Progenitor cell of endocrine pancreas (in vitro differentiated cells): ENCODE measurements at regions not wholly inside any gene's neighbourhood (a gene's known extent, or its start where the extent isn't known, plus 50 kb on each side); places are given as distances from the start of the nearest gene placed in this dataset.

ENCODE experiments used
- DNase-seq: peaks from one replicate; pipeline ENCODE4 v3.0.0; 2021; ENCODE audit warnings: low spot score; ENCODE audit not compliant: unreplicated experiment
- H3K27ac Mint-ChIP-seq: 2 replicates; pipeline ENCODE4 v1.8.0; 2021; ENCODE audit warnings: mild to moderate bottlenecking, moderate library complexity, mixed read lengths
- H3K27me3 Mint-ChIP-seq: 2 replicates; pipeline ENCODE4 v1.8.0; 2021; ENCODE audit warnings: mixed read lengths
- H3K36me3 Mint-ChIP-seq: 2 replicates; pipeline ENCODE4 v1.8.0; 2022; ENCODE audit warnings: mixed read lengths; ENCODE audit not compliant: insufficient read depth
- H3K4me1 Mint-ChIP-seq: 2 replicates; pipeline ENCODE4 v1.8.0; 2021; ENCODE audit warnings: low read depth, mixed read lengths
- H3K4me3 Mint-ChIP-seq: 2 replicates; pipeline ENCODE4 v1.8.0; 2021; ENCODE audit warnings: low read depth, mild to moderate bottlenecking, moderate library complexity, mixed read lengths
- H3K9me3 Mint-ChIP-seq: 2 replicates; pipeline ENCODE4 v1.8.0; 2021; ENCODE audit warnings: low read depth, mixed read lengths
- TF ChIP-seq, protein P1 (sequence below): fragments of 200-600 bp; sonication (generic); IDR thresholded peaks from one replicate; pipeline ENCODE4 v1.5.0; 2021; ENCODE audit warnings: antibody characterized with exemption, mild to moderate bottlenecking; ENCODE audit not compliant: unreplicated experiment

DNA sequence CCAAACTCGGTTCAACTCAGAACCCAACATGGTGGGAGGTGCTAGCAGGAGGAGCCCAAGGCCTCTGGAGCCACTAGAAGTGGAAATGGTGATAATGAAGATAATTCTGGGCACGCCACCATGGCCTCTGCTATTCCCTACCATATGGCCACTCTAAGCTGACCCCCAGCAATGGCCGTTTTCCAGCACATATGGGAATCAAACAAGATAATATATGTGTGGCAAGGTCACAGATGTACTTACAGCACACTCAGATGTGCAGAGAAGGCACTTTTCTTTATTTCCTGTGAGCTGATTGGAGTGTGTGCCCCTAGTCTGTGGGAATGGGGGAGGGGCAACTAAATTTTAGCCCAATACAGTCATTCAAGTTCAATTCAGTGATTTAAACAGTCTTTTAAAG lies 153.4 kb upstream of the LRFN2 start:
- no peak for DNase-seq
- H3K27me3 Mint-ChIP-seq = peaks cover 30% of the 10 kb centered on the region
- no peaks in the 10 kb centered on the region for H3K9me3 Mint-ChIP-seq
- no peaks in the 10 kb centered on the region for H3K36me3 Mint-ChIP-seq
- H3K4me1 Mint-ChIP-seq = peaks cover 11% of the 10 kb centered on the region
- no peak overlapping the region for H3K27ac Mint-ChIP-seq
- TF ChIP-seq, protein P1, sequence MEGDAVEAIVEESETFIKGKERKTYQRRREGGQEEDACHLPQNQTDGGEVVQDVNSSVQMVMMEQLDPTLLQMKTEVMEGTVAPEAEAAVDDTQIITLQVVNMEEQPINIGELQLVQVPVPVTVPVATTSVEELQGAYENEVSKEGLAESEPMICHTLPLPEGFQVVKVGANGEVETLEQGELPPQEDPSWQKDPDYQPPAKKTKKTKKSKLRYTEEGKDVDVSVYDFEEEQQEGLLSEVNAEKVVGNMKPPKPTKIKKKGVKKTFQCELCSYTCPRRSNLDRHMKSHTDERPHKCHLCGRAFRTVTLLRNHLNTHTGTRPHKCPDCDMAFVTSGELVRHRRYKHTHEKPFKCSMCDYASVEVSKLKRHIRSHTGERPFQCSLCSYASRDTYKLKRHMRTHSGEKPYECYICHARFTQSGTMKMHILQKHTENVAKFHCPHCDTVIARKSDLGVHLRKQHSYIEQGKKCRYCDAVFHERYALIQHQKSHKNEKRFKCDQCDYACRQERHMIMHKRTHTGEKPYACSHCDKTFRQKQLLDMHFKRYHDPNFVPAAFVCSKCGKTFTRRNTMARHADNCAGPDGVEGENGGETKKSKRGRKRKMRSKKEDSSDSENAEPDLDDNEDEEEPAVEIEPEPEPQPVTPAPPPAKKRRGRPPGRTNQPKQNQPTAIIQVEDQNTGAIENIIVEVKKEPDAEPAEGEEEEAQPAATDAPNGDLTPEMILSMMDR = no peak
- H3K4me3 Mint-ChIP-seq = no peak overlapping the region

DNA sequence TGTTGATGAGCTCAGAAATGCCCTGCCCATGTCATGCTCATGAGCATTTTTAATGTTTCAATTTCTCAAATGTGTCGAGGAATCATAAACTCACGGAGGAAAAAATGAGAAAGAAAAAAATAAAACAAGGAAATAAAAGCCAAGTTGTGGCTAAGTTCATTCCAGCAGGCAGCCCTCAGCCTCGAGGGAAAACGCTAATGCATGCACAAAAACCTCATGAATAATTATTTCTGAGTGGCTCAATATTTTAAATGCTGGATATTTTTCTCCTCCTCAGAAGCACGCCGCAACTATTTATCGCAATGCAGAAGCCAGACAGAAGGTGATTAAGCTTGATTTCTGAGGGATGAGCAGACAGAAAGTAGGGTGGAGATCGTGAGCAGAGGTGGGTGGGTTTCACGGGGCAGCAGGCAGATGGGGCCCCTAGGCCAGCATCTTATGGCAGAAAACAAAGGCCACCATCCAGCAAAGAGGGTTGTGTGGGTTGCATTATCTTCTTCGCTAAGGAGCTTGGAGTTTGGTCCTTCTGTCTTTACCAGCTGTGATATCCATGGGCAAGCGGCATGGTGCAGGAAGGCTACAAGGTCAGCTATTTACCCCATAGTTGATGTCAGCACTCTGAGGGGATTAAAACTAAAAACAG lies 151.5 kb upstream of the LRFN2 start:
- no peaks in the 10 kb centered on the region for H3K36me3 Mint-ChIP-seq
- H3K27me3 Mint-ChIP-seq = peaks cover 36% of the 10 kb centered on the region
- no peak overlapping the region for H3K4me3 Mint-ChIP-seq
- H3K9me3 Mint-ChIP-seq = no peaks in the 10 kb centered on the region
- H3K27ac Mint-ChIP-seq = no peak overlapping the region
- peaks cover 2% of the 10 kb centered on the region for H3K4me1 Mint-ChIP-seq
- TF ChIP-seq, protein P1 = no peak
- no peak for DNase-seq

DNA sequence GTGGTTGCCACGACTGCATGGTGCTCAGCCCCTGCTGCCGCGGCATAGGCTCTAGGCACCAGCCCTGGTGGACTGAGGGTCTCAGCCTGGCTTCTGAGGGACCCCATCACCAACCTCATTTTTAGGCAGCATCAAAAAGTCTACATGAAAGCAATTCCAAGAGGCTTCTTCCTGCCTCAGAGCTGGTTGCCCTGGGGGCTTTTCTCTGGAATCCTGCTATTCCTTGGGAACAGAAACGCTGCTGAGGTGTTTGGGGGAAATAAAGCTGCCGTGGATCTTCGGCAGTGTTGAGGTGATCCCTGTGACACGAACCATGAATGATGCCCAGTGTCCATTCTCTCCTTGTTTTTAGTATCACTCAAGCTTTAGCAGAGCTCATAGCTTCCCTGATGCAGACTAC lies 148.4 kb upstream of the LRFN2 start:
- H3K27ac Mint-ChIP-seq = no peak overlapping the region
- no peaks in the 10 kb centered on the region for H3K9me3 Mint-ChIP-seq
- DNase-seq = no peak
- H3K36me3 Mint-ChIP-seq = no peaks in the 10 kb centered on the region
- H3K27me3 Mint-ChIP-seq = peaks cover 24% of the 10 kb centered on the region
- TF ChIP-seq, protein P1 = no peak
- peaks cover 2% of the 10 kb centered on the region for H3K4me1 Mint-ChIP-seq
- H3K4me3 Mint-ChIP-seq = no peak overlapping the region

DNA sequence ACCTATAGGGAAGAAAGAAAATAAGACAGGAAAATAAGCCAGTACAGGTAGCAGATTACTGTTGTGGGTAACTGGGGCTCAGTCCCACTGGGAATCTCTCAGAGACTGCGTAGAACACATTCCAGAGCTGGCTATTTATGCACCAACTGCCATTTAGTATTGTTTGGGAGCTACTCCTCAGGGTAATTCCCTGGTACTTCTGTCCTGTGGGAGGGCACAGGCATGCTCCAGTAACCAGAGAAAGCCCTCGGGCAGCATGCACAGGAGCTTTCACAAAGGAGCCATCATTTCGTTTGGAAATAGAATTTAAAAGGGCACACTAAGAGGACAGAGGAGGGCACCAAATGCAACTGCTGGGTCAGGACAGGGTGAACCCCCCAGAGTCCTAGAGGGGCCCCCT lies 148.0 kb upstream of the LRFN2 start:
- TF ChIP-seq, protein P1 = no peak
- Mint-ChIP-seq H3K4me1 (peaks cover 4% of the 10 kb centered on the region), H3K4me3 (no peak overlapping the region), H3K9me3 (no peaks in the 10 kb centered on the region), H3K36me3 (no peaks in the 10 kb centered on the region), H3K27ac (no peak overlapping the region), H3K27me3 (peaks cover 27% of the 10 kb centered on the region)
- DNase-seq = no peak

DNA sequence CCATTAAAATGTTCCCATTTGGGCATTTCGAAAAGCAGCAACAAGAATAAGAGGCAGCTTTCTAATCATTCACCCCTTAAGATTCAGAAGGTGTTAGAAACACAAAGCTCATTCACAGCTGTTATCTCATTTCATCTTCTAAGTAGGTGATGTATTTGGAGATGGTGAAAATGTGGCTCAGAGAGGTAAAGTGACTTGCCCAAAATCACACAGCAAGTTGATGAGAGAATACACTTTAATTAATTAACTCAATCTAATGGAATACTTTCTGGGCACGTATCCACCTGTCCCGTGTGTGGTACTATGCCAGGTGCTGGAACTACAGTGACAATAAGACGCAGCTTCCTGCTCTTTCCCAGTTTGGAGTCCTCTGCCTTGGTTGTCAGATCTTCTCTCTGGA lies 147.4 kb upstream of the LRFN2 start:
- no peak for DNase-seq

More for the DNA sequence above, 147.4 kb upstream of the LRFN2 start:
- H3K4me1 Mint-ChIP-seq = peaks cover 4% of the 10 kb centered on the region
- no peak overlapping the region for H3K27ac Mint-ChIP-seq
- H3K27me3 Mint-ChIP-seq = peaks cover 32% of the 10 kb centered on the region
- no peak overlapping the region for H3K4me3 Mint-ChIP-seq
- TF ChIP-seq, protein P1 = no peak
- H3K9me3 Mint-ChIP-seq = no peaks in the 10 kb centered on the region
- no peaks in the 10 kb centered on the region for H3K36me3 Mint-ChIP-seq
